Duodenal mucosa (tissue), 2 donors: ENCODE measurements at regions not wholly inside any gene's neighbourhood (a gene's known extent, or its start where the extent isn't known, plus 50 kb on each side); places are given as distances from the start of the nearest gene placed in this dataset.
"Not testable (repeated sequence)": the region's sequence is repeated elsewhere in the genome, so short reads cannot be mapped to it uniquely, and the experiment has no call there.

ENCODE experiments used
- H3K27ac ChIP-seq: one replicate; pipeline ENCODE4 v1.7.0; 2013; ENCODE audit warnings: low read depth, low read length
- H3K27me3 ChIP-seq, 2 donors: one replicate each; pipeline ENCODE4 v1.7.0; 2013; ENCODE audit warnings: low read length in 2 of 2, control low read depth in 1 of 2; ENCODE audit not compliant: insufficient read depth in 2 of 2, control insufficient read depth in 1 of 2
- H3K36me3 ChIP-seq, 2 donors: one replicate each; pipeline ENCODE4 v1.7.0; 2013; ENCODE audit warnings: low read length in 2 of 2, control low read depth in 1 of 2; ENCODE audit not compliant: insufficient read depth in 2 of 2, control insufficient read depth in 1 of 2
- H3K4me1 ChIP-seq, 2 donors: one replicate each; pipeline ENCODE4 v1.7.0; 2013; ENCODE audit warnings: low read length in 2 of 2, control low read depth in 1 of 2; ENCODE audit not compliant: insufficient read depth in 2 of 2, control insufficient read depth in 1 of 2
- H3K4me3 ChIP-seq, 2 donors: one replicate each; pipeline ENCODE4 v1.7.0; 2013; ENCODE audit warnings: low read length in 2 of 2, low read depth in 1 of 2
- H3K9ac ChIP-seq, 2 donors: one replicate each; pipeline ENCODE4 v1.7.0; 2013; ENCODE audit warnings: low read length in 2 of 2, low read depth in 1 of 2
- H3K9me3 ChIP-seq, 2 donors: one replicate each; pipeline ENCODE4 v1.7.0; 2013; ENCODE audit warnings: low read length in 2 of 2, control low read depth in 1 of 2; ENCODE audit not compliant: control insufficient read depth in 1 of 2

DNA sequence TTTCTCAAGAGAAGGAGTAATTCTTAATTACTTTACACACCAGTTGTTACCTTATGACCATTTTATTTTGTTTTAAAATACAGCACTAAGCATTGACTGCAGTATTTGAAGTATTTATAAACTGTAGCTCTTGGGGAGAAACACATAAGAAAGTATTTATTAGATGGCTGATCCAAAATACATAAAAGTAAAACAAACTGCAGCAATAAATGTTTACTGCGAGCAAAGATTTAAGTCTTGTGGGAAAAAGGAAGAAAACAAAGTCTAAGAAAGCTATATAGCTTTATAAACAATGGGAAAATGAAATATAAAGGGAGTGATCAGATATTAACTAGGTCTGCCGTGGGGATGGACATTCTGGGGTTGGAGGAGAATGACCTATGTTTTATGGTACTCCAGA lies 347.2 kb upstream of the ZC3H15 start:
- Histone ChIP-seq H3K36me3 (no peaks in the 10 kb centered on the region), H3K27me3 (no peaks in the 10 kb centered on the region), H3K4me1 (no peaks in the 10 kb centered on the region), H3K27ac (no peak overlapping the region), H3K9ac (no peak overlapping the region), H3K4me3 (no peak overlapping the region), H3K9me3 (no peaks in the 10 kb centered on the region)

DNA sequence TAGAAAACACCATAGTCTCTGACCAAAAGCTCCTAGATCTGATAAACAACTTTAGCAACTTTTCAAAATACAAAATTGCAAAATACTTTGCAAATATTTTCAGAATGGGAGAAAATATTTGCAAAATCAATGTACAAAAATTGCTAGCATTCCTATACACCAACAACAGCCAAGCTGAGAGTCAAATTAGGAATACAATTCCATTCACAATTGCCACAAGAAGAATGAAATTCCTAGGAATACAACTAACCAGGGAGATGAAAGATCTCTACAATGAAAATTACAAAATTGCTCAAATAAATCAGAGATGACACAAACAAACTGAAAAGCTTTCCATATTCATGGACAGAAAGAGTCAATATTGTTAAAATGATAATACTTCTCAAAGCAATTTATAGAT lies 327.0 kb upstream of the ZC3H15 start:
- Histone ChIP-seq H3K4me1 (no peaks in the 10 kb centered on the region), H3K27me3 (no peaks in the 10 kb centered on the region), H3K9me3 (peaks cover 0 to 15% of the 10 kb centered on the region in 2 donors), H3K36me3 (no peaks in the 10 kb centered on the region), H3K27ac (no peak overlapping the region), H3K9ac (no peak overlapping the region), H3K4me3 (no peak overlapping the region)

DNA sequence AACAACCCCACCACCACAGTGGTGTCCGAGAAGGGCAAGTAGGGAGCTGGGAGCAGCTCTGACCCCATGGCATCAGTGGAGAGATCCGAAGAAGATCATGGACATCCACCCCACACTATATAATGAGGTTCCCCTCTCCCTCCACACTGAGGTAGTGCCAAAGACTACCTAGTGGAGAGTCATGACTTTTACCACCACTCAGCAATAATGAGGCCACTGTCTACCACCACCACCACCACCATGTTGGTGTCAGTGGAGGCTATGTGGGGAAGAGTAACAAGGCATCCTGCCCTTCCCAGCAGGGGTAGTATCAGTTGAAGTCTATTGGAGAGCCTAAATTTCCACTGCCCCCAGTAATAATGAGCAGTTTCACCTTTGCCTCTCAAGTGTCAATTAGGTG lies 321.7 kb upstream of the ZC3H15 start:
- Histone ChIP-seq H3K9ac (no peak overlapping the region), H3K4me1 (no peaks in the 10 kb centered on the region), H3K27ac (no peak overlapping the region), H3K4me3 (no peak overlapping the region), H3K36me3 (no peaks in the 10 kb centered on the region), H3K27me3 (no peaks in the 10 kb centered on the region), H3K9me3 (no peaks in the 10 kb centered on the region)

DNA sequence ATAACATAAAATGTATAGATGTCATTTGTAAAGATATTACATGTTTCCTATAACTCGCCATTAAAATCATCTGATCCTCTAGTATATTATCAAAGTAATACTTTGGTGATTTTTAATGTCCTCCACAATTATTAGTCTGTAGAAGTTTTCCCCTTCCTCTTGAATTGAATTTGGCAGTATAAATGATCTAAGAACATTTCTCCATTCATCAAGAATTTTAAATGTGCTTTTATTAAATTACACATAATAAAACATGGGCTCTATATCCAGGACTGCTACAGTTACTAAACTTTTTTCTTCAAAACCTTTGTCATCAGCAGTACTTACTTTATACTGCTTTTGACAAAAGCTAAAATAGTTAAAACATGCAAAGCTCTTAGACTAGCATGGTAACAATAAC lies 315.4 kb upstream of the ZC3H15 start:
- Histone ChIP-seq H3K27me3 (no peaks in the 10 kb centered on the region), H3K9ac (no peak overlapping the region), H3K4me1 (no peaks in the 10 kb centered on the region), H3K9me3 (no peaks in the 10 kb centered on the region), H3K4me3 (no peak overlapping the region), H3K36me3 (no peaks in the 10 kb centered on the region), H3K27ac (no peak overlapping the region)

DNA sequence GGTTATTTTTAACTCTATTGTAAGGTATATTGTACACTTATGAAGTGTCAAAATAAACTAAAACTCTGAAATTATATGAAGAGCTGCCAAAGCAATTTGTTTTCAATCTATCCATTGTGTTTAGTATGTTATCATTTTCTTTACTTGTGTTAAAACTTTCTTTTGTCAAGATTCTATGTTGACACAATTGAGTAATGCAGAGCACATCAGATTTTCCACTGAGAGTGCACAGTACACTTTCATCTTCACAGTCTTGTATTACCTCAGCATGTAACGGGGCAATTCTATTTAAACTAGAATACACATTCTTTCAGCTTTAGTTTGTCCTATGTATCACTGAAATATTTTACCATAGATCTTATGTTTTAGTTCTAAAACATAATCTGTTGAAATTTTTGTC lies 304.4 kb upstream of the ZC3H15 start:
- no peak overlapping the region for H3K27ac ChIP-seq
- no peaks in the 10 kb centered on the region for H3K27me3 ChIP-seq
- peaks cover 0 to 2% of the 10 kb centered on the region in 2 donors for H3K9me3 ChIP-seq
- no peak overlapping the region for H3K9ac ChIP-seq
- no peak overlapping the region for H3K4me3 ChIP-seq
- no peaks in the 10 kb centered on the region for H3K4me1 ChIP-seq
- no peaks in the 10 kb centered on the region for H3K36me3 ChIP-seq

DNA sequence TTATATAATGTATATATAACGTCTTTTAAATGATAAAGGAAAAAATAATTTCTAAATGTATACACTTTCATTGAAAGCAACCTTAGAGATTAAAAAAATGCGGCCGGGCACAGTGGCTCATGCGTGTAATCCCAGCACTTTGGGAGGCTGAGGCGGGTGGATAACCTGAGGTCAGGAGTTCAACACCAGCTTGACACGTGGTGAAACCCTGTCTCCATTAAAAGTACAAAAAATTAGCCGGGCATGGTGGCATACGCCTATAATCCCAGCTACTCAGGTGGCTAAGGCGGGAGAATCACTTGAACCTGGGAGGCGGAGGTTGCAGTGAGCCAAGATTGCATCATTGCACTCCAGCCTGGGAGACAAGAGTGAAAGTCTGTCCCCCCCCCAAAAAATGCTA lies 303.7 kb upstream of the ZC3H15 start:
- H3K9me3 ChIP-seq, H3K4me1 ChIP-seq, H3K27me3 ChIP-seq, H3K9ac ChIP-seq, H3K36me3 ChIP-seq, H3K27ac ChIP-seq, H3K4me3 ChIP-seq: not testable (repeated sequence)

DNA sequence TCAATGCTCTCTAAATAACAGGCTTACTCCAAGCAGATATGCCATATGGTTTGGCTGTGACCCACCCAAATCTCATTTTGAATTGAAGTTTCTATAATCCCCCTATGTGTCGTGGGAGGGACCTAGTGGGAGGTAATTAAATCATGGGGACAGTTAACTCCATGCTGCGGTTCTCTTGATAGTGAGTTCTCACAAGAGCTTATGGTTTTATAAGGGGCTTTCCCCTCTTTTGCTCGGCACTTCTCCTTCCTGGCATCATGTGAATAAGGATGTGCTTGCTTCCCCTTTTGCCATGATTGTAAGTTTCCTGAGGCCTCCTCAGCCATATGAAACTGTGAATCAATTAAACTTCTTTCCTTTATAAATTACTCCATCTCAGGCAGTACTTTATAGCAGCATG lies 302.7 kb upstream of the ZC3H15 start:
- Histone ChIP-seq H3K4me1 (no peaks in the 10 kb centered on the region), H3K9ac (no peak overlapping the region), H3K4me3 (no peak overlapping the region), H3K36me3 (no peaks in the 10 kb centered on the region), H3K27me3 (no peaks in the 10 kb centered on the region), H3K9me3 (peaks cover 0 to 3% of the 10 kb centered on the region in 2 donors), H3K27ac (no peak overlapping the region)

DNA sequence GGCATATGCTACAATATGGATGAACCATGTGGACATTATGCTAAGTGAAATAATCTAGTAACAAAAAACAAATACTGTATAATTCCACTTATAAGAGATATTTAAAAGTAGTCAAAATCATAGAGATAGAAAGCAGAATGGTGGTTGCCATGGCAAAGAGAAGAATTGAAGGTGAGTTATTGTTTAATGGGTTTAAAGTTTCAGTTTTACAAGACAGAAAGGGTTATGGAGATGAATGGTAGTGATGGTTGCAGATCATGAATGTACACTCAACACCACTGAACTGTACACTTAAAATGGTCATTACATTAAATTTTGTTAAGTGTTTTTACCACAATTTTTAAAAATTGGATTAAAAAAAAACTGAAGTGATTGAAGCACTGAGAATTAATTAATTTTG lies 298.2 kb upstream of the ZC3H15 start:
- H3K9ac ChIP-seq: no peak overlapping the region
- H3K4me1 ChIP-seq: no peaks in the 10 kb centered on the region
- no peak overlapping the region for H3K4me3 ChIP-seq
- H3K27me3 ChIP-seq: no peaks in the 10 kb centered on the region
- H3K36me3 ChIP-seq: no peaks in the 10 kb centered on the region
- H3K9me3 ChIP-seq: peaks cover 0 to 3% of the 10 kb centered on the region in 2 donors
- no peak overlapping the region for H3K27ac ChIP-seq

DNA sequence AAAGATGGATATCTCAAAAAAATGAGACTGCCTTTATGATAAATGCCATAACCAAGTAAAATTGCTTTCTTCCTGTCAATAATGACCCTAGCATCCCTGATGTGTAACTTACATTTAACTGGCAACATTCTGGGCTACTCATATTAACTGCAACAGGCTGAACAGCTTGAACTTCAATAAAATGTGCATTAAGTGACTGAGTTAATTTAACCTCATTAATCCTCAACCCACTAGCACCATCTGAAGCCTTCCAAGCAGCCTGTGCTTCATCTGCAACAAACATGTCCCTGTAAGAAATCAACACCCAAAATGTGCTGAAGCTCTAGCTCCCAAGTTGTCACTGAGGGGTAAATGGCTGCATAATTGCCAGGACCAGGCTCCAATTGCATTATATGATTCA lies 296.2 kb upstream of the ZC3H15 start:
- Histone ChIP-seq H3K4me1 (no peaks in the 10 kb centered on the region), H3K9me3 (peaks cover 0 to 3% of the 10 kb centered on the region in 2 donors), H3K9ac (no peak overlapping the region), H3K27ac (no peak overlapping the region), H3K4me3 (no peak overlapping the region), H3K27me3 (no peaks in the 10 kb centered on the region), H3K36me3 (no peaks in the 10 kb centered on the region)

DNA sequence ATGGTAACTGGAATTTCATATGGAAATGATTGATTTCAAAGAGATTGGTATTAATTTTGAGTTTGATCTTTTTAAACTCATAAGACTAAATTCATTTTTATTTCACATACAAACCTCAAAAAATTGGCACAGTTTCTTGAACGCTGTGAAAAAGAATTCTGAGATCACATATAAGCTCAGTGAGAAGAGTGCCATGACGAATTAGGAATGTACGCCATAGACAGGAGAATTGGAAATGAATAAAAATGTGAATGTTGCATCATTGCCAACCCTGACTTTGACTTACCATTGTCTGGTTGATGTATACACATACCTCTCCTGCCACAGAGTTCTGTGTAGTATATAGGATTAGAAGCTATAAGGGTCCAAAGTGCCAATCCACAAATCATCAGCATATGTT lies 290.4 kb upstream of the ZC3H15 start:
- Histone ChIP-seq H3K4me3 (no peak overlapping the region), H3K4me1 (no peaks in the 10 kb centered on the region), H3K9me3 (no peaks in the 10 kb centered on the region), H3K36me3 (no peaks in the 10 kb centered on the region), H3K27ac (no peak overlapping the region), H3K9ac (no peak overlapping the region), H3K27me3 (no peaks in the 10 kb centered on the region)

DNA sequence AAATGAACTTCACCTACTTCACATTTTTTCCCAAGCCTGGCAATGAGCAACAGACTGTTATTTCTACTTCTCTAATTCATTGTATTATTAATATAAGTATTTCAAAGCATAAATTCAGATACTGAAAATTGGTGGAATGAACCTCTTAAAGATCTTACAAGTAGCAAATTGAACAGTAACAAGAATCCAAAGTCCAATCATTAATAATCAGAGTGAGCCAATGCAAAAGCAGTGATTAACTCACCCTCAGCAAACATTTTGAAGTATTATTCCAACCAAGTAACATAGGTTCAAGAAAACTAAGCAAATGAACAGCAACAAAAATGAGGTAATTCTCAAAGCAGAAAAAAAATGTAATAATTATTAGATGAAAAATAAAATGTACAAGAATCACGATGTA lies 288.1 kb upstream of the ZC3H15 start:
- Histone ChIP-seq H3K36me3 (no peaks in the 10 kb centered on the region), H3K4me1 (no peaks in the 10 kb centered on the region), H3K27ac (no peak overlapping the region), H3K27me3 (no peaks in the 10 kb centered on the region), H3K9ac (no peak overlapping the region), H3K9me3 (no peaks in the 10 kb centered on the region), H3K4me3 (peak overlapping the region in 1 of 2 donors; percentile 39)
